ENCODE measurements at regions not wholly inside any gene's neighbourhood (a gene's known extent, or its start where the extent isn't known, plus 50 kb on each side); places are given as distances from the start of the nearest gene placed in this dataset.

GRCh38 chr13:47672245-47673008, 328.6 kb downstream of the SUCLA2 start (continued):
- TF ChIP-seq MTERF4 (CRISPR knock-in tag; IDR thresholded peaks at IDR 0.05) (no peak), SIN3B (IDR thresholded peaks at IDR 0.05; ENCODE audit: low read length) (no peak), RFXAP (CRISPR knock-in tag; IDR thresholded peaks at IDR 0.05; ENCODE audit: borderline replicate concordance) (no peak), PBX3 (CRISPR knock-in tag; IDR thresholded peaks at IDR 0.05; ENCODE audit: borderline replicate concordance) (no peak)

GRCh38 chr13:47671776-47672175, 329.3 kb downstream of the SUCLA2 start:
- intact Hi-C loops (cut with micrococcal nuclease; ENCODE audit: unreplicated experiment) (no loop called here), in situ Hi-C loops (cut with HindIII; ENCODE audit: extremely low pct_ligation_motif_present, low pct_unique_long_range_greater_than_20kb) (no loop called here)
- Histone ChIP-seq H3K4me3 (replicated peaks in 1 of 3; ENCODE audit: insufficient read depth in 1 of 3, low read depth in 2 of 3, low read length in 3 of 3) (no peak overlapping the region), H3K4me2 (ENCODE audit: low read depth, low read length) (no peak overlapping the region), H3K36me3 (replicated peaks in 1 of 2; ENCODE audit: control insufficient read depth in 1 of 2, insufficient read depth in 2 of 2, low read length in 2 of 2) (no peaks in the 10 kb centered on the region), H3K9ac (ENCODE audit: insufficient read depth, low read depth, low read length) (no peak overlapping the region), H4K20me1 (ENCODE audit: insufficient read depth, low read length) (no peaks in the 10 kb centered on the region), H3K9me3 (ENCODE audit: low read length) (no peaks in the 10 kb centered on the region), H3K27me3 (ENCODE audit: control insufficient read depth in 1 of 2, insufficient read depth in 2 of 2, low read length in 2 of 2) (no peaks in the 10 kb centered on the region), H3K4me1 (ENCODE audit: insufficient read depth, low read length) (no peaks in the 10 kb centered on the region), H3K79me2 (ENCODE audit: insufficient read depth, low read length) (no peaks in the 10 kb centered on the region), H2AFZ (ENCODE audit: low read length) (no peak overlapping the region), H3K27ac (ENCODE audit: extremely low read length, insufficient read depth, low read length) (no peak overlapping the region)
- POLR2A ChIA-PET: no interaction called here
- FAIRE-seq (no peak), ATAC-seq (no peak), DNase-seq (ENCODE audit: low spot score) (no peak)
- CTCF ChIA-PET (ENCODE audit: low intra/inter-chr PET ratio, low total read pairs): no interaction called here
- 1% methylated on average over 3 of the region's 3 CpGs for WGBS (ENCODE audit: low lambda C conversion rate)
- BruUV-seq (replicated peaks): no TSS peak
- TF ChIP-seq ZNF576 (CRISPR knock-in tag; IDR thresholded peaks at IDR 0.05) (no peak), CREB3 (CRISPR knock-in tag; IDR thresholded peaks at IDR 0.05) (no peak), GATAD2A (CRISPR knock-in tag; IDR thresholded peaks at IDR 0.05) (no peak), ZZZ3 (CRISPR knock-in tag; IDR thresholded peaks at IDR 0.05; ENCODE audit: borderline replicate concordance) (no peak), TP53 (CRISPR knock-in tag; conservative IDR thresholded peaks at IDR 0.05) (no peak), NONO (IDR thresholded peaks at IDR 0.05) (no peak), NONO (CRISPR knock-in tag; conservative IDR thresholded peaks at IDR 0.05) (no peak), HOXA7 (CRISPR knock-in tag; IDR thresholded peaks at IDR 0.05) (no peak), MNT (IDR thresholded peaks at IDR 0.05) (no peak), NCOA1 (CRISPR knock-in tag; IDR thresholded peaks at IDR 0.05) (no peak), EP300 (IDR thresholded peaks at IDR 0.05; ENCODE audit: low read depth in 2 of 2, low read length in 2 of 2) (no peak), EP300 (CRISPR knock-in tag; IDR thresholded peaks at IDR 0.05; ENCODE audit: borderline replicate concordance) (no peak)

All from HepG2 (cell line).